DMS53 treated with DMSO at 0.1 percent for 48 hours (cell line): ENCODE measurements at regions not wholly inside any gene's neighbourhood (a gene's known extent, or its start where the extent isn't known, plus 50 kb on each side); places are given as distances from the start of the nearest gene placed in this dataset.

ENCODE experiments used
- DNase-seq: peaks from one replicate; lab custom pipeline; 2025; ENCODE audit not compliant: unreplicated experiment; lab: John Stamatoyannopoulos, UW

DNA sequence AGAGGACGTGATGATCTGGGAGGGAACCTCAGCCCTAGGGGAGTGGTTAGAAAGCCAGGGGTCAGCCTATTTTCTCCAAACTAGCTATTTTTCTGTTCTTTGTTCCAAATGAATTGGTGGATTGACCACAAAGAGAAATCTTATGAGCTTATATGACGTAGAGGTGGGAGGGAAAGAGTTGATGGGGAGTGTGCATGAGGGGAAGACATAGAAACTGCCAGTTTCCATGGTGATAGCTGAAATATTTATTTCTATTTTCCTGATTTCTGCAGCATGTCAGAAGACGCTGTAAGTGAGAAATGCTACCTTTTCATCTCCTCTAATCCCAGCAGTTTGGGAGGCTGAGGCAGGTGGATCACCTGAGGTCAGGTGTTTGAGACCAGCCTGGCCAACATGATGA, 51.4 kb upstream of the CISTR start:
- no peak for DNase-seq

DNA sequence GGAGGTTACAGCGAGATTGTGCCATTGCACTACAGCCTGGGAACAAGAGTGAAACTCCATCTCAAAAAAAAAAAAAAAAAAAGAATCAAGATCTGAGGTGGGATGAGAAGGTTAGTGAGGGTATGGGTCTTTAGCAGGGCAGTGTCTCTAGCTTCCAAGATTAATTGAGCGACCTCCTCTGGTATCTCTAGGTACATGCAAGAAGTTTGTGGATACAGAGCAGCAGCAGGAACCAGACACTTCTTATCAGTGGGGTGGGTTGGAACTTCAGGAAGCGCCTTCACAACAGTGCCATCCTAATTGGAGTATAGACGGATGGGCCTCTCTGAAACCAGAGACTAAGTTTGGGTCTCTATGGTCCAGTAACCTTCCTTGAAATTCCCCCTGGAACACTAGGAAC, 51.9 kb upstream of the CISTR start:
- no peak for DNase-seq

DNA sequence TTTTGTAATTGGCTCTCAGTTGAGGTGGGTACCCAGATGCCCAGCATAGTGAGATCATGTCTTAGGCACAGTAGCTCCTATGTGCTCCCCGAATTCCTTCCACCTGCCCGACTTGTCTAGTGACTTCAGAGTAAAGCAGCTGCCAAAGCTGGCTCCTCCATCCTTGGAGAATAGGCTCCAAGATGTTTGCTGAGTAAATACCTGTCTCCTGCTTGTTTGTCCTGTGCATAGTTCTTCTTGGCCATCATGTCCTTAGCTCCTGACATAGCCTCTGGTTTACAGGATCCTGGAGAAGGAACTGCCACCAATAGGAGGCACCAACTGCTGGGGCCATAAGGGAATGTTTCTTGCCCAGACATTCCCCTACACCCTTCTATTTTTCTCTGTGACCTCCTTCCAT, 52.6 kb upstream of the CISTR start:
- DNase-seq = no peak

DNA sequence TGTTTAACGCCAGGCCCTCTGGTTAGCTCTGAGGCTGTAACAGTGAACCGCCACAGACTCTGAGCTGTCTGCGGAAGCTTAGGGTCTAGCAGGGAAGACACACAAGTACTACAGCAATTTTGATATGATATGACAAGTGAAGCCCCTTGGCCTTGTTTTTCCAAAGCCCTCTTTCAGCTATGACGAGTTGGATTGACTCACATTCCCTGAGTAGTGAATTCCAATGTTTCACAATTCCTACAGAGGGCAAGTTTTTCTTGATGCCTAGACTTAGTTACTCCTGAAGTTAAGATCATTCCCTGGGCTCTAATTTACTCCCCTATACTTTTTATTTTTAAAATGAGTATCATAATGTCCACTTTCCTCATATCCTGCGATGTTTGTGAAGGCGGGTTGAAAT, 53.3 kb upstream of the CISTR start:
- DNase-seq = no peak

DNA sequence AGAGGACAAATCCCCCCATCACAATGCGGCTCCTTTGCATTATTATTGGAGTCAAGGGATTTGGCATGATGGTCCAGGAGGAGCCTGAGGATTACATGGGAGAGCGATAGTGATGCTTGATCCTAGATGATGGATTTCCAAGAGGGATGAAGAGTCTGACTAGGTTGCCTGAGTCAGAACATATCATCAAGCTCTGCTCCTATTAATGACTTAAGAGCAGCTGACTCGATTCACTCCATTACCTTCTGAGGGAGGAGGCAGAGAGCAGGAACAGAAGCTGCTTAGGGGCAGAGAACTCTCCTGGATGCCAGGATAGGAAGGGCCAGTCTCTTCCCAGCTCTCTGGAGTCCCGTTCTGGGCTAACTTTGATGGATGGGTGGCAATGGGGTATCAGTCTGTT, 54.0 kb upstream of the CISTR start:
- DNase-seq = no peak

DNA sequence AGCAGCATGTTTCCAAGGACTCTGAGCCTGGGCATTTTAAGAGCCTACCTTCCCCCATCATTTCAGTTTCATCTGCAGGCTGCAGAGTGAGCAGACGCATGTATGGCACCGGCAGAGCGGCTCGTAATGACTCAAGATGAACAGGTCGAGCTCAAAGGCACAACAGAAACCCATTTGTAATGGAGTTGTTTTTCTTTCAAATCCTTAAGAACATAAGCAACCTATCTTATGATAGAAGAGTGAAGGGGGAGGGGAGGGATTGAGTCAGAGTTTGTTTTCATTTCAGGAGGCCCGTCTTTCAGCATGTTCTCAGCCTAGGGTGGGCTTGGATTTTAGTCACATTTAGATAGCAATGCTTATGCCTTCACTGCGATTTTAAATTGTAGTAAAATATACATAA, 54.9 kb upstream of the CISTR start:
- no peak for DNase-seq

DNA sequence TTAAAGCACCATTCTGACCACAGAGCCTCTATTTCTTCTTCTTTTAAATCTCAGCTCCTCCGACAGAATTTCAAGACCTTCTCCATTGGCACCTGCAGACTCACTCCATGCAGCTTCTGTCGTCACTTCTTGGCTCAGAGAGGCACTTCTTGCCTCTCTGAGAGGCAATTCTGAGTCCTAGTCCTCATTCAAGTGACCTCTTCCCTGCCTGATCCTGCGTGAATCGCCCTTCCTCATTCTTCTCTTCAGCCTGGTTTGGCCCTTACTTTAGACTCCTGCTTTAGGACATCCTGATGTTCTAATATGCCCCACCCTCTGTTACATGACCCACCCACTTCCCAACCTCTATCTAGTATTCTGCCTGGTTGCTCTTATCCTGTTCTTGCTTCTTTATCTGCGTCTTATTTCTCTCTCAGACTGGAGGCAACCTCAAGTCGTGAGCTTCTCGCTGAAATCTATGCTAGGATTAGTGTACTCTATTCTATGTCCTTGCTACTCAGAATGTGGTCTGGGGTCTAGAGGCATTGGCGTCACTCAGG, 55.6 kb upstream of the CISTR start:
- DNase-seq = no peak

DNA sequence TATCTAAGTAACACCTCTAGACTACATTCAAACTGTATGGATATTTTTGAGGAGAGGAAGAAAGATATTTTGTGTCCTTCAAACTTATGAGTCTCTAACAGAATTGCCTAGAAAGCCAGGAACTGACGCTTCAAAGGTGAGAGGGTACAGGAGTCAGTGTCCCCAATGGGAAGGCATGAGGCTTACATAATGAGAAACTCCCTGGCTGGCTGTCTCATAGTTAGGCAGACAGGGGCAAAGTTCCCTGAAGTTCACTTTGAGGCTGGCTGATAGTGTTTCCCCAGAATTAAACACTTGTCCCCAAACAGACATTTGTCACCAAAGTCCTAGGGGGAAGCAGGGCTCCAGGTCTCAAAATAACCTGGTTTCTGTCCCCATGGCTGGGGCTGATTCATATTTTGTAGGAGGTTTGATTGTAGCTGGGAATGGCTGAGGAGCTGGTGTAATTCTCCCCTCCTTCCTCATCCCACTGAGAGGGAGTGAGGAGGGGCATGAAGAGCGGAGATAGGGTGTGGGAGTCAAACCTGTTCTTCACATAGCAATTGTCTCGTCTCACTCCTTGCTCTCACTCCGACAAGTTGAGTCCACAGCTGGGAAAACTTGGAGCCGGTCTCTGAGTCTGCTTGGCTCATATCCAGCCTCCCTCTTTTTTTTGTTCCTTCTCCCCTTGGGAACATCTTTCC, 56.4 kb upstream of the CISTR start:
- no peak for DNase-seq

DNA sequence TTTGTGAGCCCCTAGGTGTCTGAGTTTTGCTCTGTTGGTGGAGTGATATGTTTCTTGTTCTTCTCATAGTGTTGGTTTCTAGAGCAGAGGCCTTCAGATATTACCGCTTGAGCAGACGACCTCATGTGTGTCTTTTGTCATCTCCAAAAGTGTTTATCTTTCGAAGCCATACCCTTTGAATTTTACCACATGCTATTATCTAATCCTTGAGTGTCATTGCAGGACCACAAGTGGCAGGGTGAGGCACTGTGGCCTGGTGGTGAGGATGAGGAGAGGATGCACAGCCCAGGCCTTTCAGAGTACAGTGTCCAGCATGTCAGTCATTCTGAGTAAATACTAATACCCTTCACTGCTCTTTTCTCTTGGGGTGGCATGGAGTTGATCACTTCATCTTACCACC, 57.2 kb upstream of the CISTR start:
- DNase-seq = no peak

DNA sequence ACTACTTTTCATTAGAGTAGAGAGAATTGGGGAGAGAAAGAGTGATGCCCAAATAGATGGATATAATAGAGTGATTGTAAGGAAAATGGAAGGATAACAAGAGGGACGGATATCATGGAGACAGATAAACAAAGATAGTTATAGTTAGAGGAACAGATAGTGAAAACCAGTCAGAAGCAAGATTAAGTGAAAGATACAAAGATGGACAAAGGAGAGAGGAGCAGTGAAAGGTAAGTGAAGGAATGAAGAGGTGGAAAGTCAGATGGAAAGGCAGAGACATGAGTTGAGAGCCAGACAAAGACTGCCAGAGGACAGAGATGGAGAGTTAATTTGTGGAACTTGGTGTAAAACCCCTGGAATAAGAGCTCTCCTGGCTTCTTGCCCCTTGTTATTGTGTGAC, 59.2 kb upstream of the CISTR start:
- DNase-seq = no peak

DNA sequence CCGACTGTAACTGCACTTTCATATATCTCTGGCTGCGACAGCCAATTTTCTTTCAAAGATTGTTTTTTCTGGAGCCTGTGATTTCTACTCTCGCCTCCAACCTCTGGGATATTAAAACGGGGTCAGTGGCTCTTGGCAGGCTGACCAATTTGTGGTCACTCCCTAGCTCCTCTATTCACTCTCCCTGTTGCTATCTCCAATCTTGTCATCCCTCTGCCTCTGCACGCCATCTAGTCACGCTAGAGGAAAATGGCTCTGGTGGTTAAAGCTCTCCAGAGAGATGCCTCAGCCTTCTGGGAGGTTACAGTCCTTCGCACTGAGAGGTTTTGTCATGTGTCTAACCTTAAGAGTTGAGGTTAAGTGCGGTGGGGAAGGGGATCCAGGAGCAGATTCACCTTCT, 59.8 kb upstream of the CISTR start:
- no peak for DNase-seq

DNA sequence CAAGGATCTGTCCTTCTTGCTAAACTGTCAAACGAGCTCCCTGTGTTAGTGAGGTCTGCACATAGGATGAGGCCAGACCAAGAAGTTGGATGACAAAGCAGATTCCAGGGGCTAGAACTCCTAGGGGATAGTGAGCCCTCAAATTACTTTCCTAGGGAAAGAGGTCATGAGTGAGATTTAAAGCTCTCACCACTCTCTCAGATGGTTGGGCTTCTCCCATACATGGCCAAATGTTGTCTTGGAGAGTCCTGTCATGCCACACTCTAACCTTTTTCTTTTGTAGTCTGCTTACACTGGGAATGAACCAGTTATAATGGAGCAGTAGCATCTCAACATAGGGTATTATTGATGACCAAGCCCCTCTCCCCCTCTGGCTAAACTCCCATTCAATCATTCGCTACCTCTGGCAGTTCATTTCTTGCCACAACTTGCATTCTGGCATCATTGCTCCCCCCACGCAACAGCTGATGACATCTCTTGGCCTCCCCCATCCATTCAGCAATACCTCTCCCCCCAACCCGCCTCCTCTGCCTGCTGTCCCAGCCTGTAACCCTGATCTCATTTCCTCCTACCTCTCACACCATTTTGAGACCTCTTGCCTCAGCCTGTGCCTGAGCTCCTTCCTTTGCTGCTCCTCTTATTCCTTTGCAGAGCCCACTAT, 64.7 kb upstream of the CISTR start:
- no peak for DNase-seq

DNA sequence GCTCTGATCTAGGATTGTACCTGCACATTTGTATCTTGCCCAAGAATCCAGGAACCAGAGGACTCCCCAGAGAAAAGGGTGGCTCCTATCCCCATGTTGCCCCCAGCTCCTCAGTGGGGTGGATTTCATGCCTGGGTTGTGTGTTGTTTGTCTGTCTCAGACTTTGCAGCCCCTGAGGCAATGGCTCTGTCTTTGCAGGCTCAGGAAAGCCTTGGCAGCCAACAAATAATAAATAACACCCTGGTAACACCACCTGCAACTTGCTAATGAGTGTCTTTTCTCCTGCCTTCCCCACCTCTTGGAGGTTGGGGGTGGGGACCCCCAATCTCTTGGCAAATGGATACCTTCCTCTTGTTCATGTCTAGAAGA, 65.2 kb upstream of the CISTR start:
- no peak for DNase-seq

DNA sequence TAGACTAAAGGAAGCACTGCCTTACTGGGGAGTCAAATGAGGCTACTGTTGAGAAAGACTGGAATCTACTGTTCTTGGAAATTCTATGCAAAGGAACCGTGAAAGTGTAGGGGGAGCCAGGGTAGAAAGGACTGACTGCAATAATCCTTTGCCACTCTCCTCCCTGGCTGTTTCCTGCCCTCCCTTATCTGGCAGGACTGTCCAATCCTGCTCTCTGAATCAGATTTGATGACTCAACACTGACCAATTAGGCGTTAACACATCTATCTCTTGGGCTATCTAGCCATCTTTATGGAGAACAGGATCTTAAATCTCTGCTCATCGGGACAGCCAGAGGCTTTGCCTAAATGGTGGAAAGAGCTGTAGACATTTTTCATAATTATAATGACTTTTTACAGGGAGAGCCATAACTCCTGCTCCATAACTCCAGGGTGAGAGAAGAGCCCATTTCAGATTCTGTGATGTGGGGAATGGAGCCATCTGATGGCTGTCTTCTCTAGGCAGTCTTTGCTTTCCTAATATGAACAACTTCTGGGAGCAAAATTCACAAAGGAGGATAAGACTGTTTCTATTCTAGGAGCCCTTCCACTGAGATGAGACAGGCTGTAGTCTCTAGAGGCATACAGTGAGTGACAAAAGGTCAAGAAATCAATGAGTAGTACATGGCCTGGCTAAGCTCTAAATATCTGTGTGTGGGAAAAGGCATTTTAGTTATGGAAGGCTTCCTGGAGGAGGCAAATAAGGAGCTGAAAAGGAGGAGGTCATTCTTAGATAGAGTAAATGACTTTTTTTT, 68.9 kb upstream of the CISTR start:
- DNase-seq = no peak

DNA sequence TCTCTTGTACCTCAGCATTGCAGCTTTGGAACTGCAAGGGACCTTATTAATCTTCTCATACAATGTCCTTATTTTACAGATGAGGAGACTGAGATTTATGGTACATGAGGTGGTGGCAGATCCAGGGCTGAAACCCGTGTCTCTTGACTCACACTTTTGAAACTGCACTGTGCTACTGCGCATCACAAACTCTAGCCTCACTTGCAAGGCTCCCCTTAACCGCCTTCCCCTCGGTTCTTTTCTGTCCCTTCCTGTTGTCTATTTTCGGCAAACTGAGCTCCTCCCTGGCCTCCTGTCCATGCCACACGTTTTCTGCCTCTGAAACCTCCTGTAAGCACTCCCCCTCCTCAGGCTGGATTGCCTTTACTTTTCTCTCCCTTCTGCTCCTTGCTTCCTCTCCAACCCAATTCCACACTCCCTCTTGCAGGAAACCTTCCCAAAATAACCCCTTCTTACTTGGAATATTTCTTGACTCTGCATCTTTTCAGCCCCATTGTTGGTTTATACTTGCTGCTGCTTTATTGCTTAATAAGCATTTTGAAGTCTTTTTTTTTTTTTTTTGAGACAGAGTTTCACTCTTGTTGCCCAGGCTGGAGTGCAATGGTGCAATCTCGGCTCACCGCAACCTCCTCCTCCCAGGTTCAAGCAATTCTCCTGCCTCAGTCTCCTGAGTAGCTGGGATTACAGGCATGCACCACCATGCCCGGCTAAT, 72.4 kb upstream of the CISTR start:
- no peak for DNase-seq

DNA sequence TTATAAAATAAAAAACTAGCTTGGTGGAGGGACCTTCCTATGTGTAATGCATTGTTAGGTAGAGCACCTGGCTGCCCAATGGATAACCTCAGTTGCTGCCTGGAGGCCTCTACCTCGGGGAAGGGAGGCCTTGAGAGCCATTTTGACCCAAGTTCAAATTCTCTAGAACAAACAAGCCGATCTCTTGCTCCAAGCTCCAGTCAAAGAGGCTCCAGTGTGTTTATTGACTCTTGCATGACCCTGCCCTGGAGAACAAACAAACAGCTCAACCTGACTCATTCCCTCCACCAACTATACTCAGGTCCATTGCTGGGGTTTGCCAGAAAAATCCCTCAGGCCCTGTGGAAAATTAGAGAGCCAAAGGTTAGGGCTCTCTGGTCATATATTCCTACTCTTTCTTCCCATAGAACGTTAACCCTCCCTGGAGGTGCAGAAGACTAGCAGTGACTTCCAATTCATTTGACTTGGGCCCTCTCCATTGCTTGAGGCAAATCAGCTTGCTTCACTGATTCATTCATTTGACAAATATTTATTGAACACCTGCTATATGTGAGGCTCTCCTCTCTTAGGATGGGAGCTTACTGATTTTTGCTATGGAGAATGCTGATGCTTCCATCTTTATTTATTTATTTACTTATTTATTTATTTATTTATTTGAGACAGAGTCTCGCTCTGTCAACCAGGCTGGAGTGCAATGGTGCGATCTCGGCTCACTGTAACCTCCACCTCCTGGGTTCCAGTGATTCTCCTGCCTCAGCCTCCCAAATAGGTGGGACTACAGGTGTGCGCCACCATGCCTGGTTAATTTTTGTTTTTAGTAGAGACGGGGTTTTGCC, 73.7 kb upstream of the CISTR start:
- DNase-seq = peak; percentile 84

DNA sequence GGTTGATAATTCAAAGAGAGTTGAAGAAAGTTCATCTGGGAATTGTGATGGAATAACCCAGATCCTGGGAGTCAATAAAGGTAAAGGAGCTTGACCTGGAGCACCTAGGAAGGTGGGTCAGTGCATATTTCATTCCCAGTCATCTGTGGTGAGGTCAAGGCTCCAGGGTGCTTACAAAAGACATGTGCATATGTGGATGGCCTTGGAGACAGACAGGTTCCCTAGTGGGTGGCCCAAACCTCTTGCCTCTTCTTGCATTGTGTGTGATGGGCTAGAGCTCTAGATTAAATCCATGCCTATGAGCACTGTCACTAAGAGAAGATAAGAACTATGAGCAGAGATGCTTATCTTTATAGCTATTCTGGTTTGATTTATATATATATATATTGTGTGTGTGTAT, 75.5 kb upstream of the CISTR start:
- no peak for DNase-seq

DNA sequence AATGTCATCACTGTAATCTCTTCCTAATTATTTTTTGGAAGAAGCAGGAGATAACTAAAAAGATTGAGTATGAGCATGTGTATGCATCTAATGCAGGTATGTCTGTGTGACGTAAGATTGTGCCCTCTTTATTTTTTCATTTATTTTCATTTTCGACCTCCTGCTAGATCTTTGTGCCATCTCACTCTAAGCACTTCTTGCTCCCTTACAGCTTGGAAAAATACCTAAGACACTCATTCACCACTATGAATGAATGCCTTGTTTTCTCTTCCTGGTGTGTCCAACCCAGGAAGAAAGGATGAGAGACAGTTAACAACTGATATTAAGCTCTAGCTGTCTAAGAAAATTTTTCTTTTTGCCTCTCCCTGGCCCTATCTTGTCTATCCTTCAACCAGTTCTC, 76.8 kb upstream of the CISTR start:
- DNase-seq = no peak

DNA sequence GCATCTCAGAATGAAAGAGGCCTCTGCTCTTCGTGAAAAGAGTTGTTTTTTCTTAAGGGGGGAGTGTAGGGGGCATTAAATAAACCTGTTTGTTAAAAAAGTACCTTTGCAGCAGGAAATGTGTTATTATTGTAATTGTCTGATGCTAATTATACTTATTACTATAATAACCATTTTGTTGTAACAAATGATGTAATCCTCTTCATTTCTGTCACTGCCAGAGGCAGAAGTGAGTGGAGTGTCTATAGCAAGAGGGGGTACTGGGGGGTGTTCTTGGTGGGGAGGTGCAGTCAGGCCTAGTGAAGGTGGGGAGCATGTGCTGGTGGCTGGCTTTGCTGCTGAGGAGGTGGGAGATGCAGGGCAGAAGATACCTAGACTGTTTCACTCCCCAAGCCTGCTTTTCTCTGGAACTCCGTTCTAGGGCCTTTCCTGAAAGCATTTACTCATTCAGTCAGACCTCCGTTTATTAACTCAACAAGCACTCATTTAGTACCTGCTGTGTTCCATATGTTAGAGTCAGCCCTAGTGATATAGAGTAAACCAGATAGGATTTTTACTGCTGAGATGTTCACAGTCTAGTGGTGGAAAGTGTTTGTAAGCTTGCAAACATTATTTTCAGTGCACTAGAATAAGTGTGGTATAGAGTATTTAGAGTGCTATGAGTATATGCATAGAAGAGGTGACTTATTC, 77.5 kb upstream of the CISTR start:
- no peak for DNase-seq

DNA sequence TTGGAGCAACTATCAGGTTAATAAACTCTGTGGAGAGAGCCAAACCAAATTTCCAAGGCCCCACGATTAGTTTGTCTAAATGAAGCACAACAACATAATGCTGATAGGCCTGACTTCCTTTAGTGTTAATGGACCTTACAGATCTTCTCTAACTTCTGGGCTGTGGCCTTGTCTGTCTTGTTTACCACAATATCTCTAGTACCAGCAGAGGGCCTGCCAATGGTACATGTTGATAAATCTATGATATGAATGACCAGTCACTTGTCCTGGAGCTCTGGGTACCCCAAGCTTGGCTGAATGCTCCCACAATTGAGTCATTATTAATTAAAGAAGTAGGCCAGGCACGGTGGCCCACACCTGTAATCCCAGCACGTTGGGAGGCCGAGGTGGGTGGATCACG, 78.9 kb upstream of the CISTR start:
- no peak for DNase-seq
